IMR-90 (cell line): ENCODE measurements at regions not wholly inside any gene's neighbourhood (a gene's known extent, or its start where the extent isn't known, plus 50 kb on each side); places are given as distances from the start of the nearest gene placed in this dataset.

Experiments used
- ATAC-seq: fragments of 200-7000 bp; cut with Tn5 transposase; 2 replicates; pipeline ENCODE4 v1.9.1; 2020; ENCODE audit warnings: low read depth, mild to moderate bottlenecking, moderate library complexity
- BruUV-seq: library from RNA; stranded (reverse); fragments of 400-500 nt; replicated peaks from 2 replicates; lab custom pipeline; 2021; lab: Mats Ljungman, UMichigan
- CTCF ChIA-PET: fragments of 300-600 bp; formaldehyde crosslinking; extraction: SDS; loops from one replicate; lab custom pipeline; 2021; ENCODE audit warnings: antibody characterized with exemption; lab: Yijun Ruan, JAX
- POLR2A ChIA-PET: fragments of 300-600 bp; sonication (Branson Sonifier 250); formaldehyde crosslinking; loops from one replicate; lab custom pipeline; 2022; ENCODE audit warnings: antibody characterized with exemption; ENCODE audit not compliant: unreplicated experiment; lab: Charles Lee
- DNase-seq: peaks from one replicate; pipeline ENCODE4 v3.0.0; 2013
- H2AFZ ChIP-seq: replicated peaks from 2 replicates; pipeline ENCODE3; 2013; ENCODE audit warnings: low read length, mild to moderate bottlenecking; ENCODE audit not compliant: poor library complexity
- H2AK5ac ChIP-seq: 2 replicates; pipeline ENCODE4 v1.6.1; 2013; ENCODE audit warnings: low read depth, low read length, inconsistent platforms
- H2AK9ac ChIP-seq: replicated peaks from 2 replicates; pipeline ENCODE3; 2013; ENCODE audit warnings: mild to moderate bottlenecking, low read depth, low read length, moderate library complexity; ENCODE audit not compliant: poor library complexity
- H2BK120ac ChIP-seq: 2 replicates; pipeline ENCODE4 v1.6.1; 2013; ENCODE audit warnings: low read depth, low read length, inconsistent platforms
- H2BK15ac ChIP-seq: 3 replicates; pipeline ENCODE4 v1.6.1; 2013; ENCODE audit warnings: low read depth, low read length, inconsistent platforms
- H2BK20ac ChIP-seq: 2 replicates; pipeline ENCODE4 v1.6.1; 2013; ENCODE audit warnings: low read depth, mild to moderate bottlenecking, inconsistent platforms, low read length, moderate library complexity
- H2BK5ac ChIP-seq: 2 replicates; pipeline ENCODE4 v1.6.1; 2013; ENCODE audit warnings: mild to moderate bottlenecking, low read depth, low read length, inconsistent platforms; ENCODE audit not compliant: poor library complexity, severe bottlenecking
- H3K14ac ChIP-seq: replicated peaks from 2 replicates; pipeline ENCODE4 v1.6.1; 2013; ENCODE audit warnings: low read depth, low read length, inconsistent platforms
- H3K18ac ChIP-seq: 2 replicates; pipeline ENCODE4 v1.6.1; 2013; ENCODE audit warnings: low read depth, low read length, control low read depth
- H3K23ac ChIP-seq: 2 replicates; pipeline ENCODE4 v1.6.1; 2013; ENCODE audit warnings: low read depth, low read length, inconsistent platforms
- H3K27ac ChIP-seq: 2 replicates; pipeline ENCODE4 v1.5.1; 2013; ENCODE audit warnings: mild to moderate bottlenecking, control low read depth, low read length; ENCODE audit not compliant: insufficient read depth
- H3K27me3 ChIP-seq: 2 replicates; pipeline ENCODE4 v1.6.1; 2013; ENCODE audit warnings: low read length; ENCODE audit not compliant: control insufficient read depth, insufficient read depth
- H3K36me3 ChIP-seq: 2 replicates; pipeline ENCODE4 v1.6.1; 2013; ENCODE audit warnings: low read length, mixed read lengths; ENCODE audit not compliant: control insufficient read depth, insufficient read depth
- H3K4ac ChIP-seq: 2 replicates; pipeline ENCODE4 v1.6.1; 2013; ENCODE audit warnings: low read depth, low read length, inconsistent platforms
- H3K4me1 ChIP-seq: 2 replicates; pipeline ENCODE4 v1.6.1; 2013; ENCODE audit warnings: low read length, mixed read lengths; ENCODE audit not compliant: control insufficient read depth, insufficient read depth
- H3K4me2 ChIP-seq: 2 replicates; pipeline ENCODE4 v1.6.1; 2013; ENCODE audit warnings: low read depth, mild to moderate bottlenecking, control low read depth, low read length, moderate library complexity
- H3K4me3 ChIP-seq: 2 replicates; pipeline ENCODE4 v1.5.1; 2013; ENCODE audit warnings: low read depth, mild to moderate bottlenecking, control low read depth, low read length, moderate library complexity; ENCODE audit not compliant: insufficient read depth
- H3K56ac ChIP-seq: 2 replicates; pipeline ENCODE4 v1.6.1; 2013; ENCODE audit warnings: low read length, inconsistent platforms; ENCODE audit not compliant: insufficient read depth; ENCODE audit errors: extremely low read depth
- H3K79me1 ChIP-seq, 2 experiments: 2 replicates each; pipeline ENCODE4 v1.6.1; 2013; ENCODE audit warnings: low read length in 2 of 2, inconsistent platforms in 1 of 2, low read depth in 1 of 2
- H3K9ac ChIP-seq: 2 replicates; pipeline ENCODE4 v1.6.1; 2013; ENCODE audit warnings: low read depth, low read length, control low read depth
- H3K9me1 ChIP-seq: 2 replicates; pipeline ENCODE4 v1.6.1; 2013; ENCODE audit warnings: low read length, inconsistent platforms; ENCODE audit not compliant: insufficient read depth
- H3K9me3 ChIP-seq: 2 replicates; pipeline ENCODE4 v1.6.1; 2013; ENCODE audit warnings: low read length; ENCODE audit not compliant: control insufficient read depth, insufficient read depth
- H4K20me1 ChIP-seq: 2 replicates; pipeline ENCODE4 v1.6.1; 2013; ENCODE audit warnings: low read length, inconsistent platforms; ENCODE audit not compliant: insufficient read depth
- H4K5ac ChIP-seq: 2 replicates; pipeline ENCODE4 v1.6.1; 2013; ENCODE audit warnings: mild to moderate bottlenecking, low read depth, low read length, control low read depth
- H4K8ac ChIP-seq, 2 experiments: 2 replicates each; pipeline ENCODE4 v1.6.1; 2013; ENCODE audit warnings: low read depth in 2 of 2, low read length in 2 of 2, control low read depth in 1 of 2, inconsistent platforms in 1 of 2
- H4K91ac ChIP-seq: 2 replicates; pipeline ENCODE4 v1.6.1; 2013; ENCODE audit warnings: low read depth, low read length, inconsistent platforms; ENCODE audit not compliant: insufficient read depth
- BHLHE40 ChIP-seq: fragments of 150-350 bp; IDR thresholded peaks from 2 replicates; pipeline ENCODE4 v1.6.1; 2016; ENCODE audit warnings: mild to moderate bottlenecking, low read depth, low read length
- CEBPB ChIP-seq: IDR thresholded peaks from 2 replicates; pipeline ENCODE4 v1.6.1; 2012; ENCODE audit warnings: low read depth, low read length, improper control_type of control experiment
- MAFK ChIP-seq: IDR thresholded peaks from 2 replicates; pipeline ENCODE4 v1.6.1; 2012; ENCODE audit warnings: low read depth, low read length, improper control_type of control experiment
- MAZ ChIP-seq: IDR thresholded peaks from 2 replicates; pipeline ENCODE4 v1.6.1; 2012; ENCODE audit warnings: low read depth, mild to moderate bottlenecking, low read length, improper control_type of control experiment, moderate library complexity, borderline replicate concordance
- RFX5 ChIP-seq: IDR thresholded peaks from 2 replicates; pipeline ENCODE4 v1.8.0; 2012; ENCODE audit warnings: low read depth, mild to moderate bottlenecking, low read length, moderate library complexity
- WGBS, 2 experiments: methylation state at CpG; one replicate each; pipeline versions ENCODE4 v1.1.5 to v1.1.7; 2013; ENCODE audit warnings: missing lambda C conversion rate in 2 of 2; ENCODE audit not compliant: insufficient read length in 1 of 2; ENCODE audit errors: extremely low coverage in 2 of 2; 5-methylcytosine and 5-hydroxymethylcytosine counted together
- dilution Hi-C: fragments of 300-500 bp; cut with HindIII; formaldehyde crosslinking; loops from one replicate; pipeline ENCODE4 v1.14.3; 2018; ENCODE audit warnings: low sequenced_read_pairs; ENCODE audit not compliant: unreplicated experiment
- in situ Hi-C: fragments of 300-500 bp; cut with MboI; formaldehyde crosslinking; loops from 3 replicates; pipeline ENCODE4 v1.14.3; 2019; ENCODE audit warnings: low sequenced_read_pairs, inconsistent platforms, mixed read lengths
- intact Hi-C: fragments of 100-400 bp; cut with micrococcal nuclease; formaldehyde crosslinking; loops from 2 replicates; pipeline ENCODE4 v1.10.0; 2022

- Histone ChIP-seq H3K27ac (no peak overlapping the region), H2BK20ac (no peak overlapping the region), H2BK120ac (no peak overlapping the region), H4K20me1 (no peaks in the 10 kb centered on the region), H3K56ac (no peak overlapping the region), H3K27me3 (no peaks in the 10 kb centered on the region), H3K9me1 (no peaks in the 10 kb centered on the region), H3K18ac (no peak overlapping the region), H2AK5ac (no peak overlapping the region), H3K79me1 (no peaks in the 10 kb centered on the region), H4K91ac (no peak overlapping the region), H3K4me3 (no peak overlapping the region), H3K23ac (no peak overlapping the region), H4K5ac (no peak overlapping the region), H2BK5ac (no peak overlapping the region), H3K9ac (no peak overlapping the region), H3K14ac (no peak overlapping the region), H3K4me1 (no peaks in the 10 kb centered on the region), H2AK9ac (no peak overlapping the region), H3K4me2 (no peak overlapping the region), H2AFZ (no peak overlapping the region), H3K9me3 (peaks cover 19% of the 10 kb centered on the region), H4K8ac (no peak overlapping the region), H3K4ac (no peak overlapping the region), H2BK15ac (no peak overlapping the region), H3K36me3 (no peaks in the 10 kb centered on the region)
- dilution Hi-C loops (no loop called here), intact Hi-C loops (no loop called here), in situ Hi-C loops (no loop called here)
- ATAC-seq (no peak), DNase-seq (no peak)
- ChIA-PET CTCF (interaction anchor here (0.6 kb wide), 1 partner anchor 381 kb away, joined by 4 read pairs; no protein-coding TSS in a partner anchor), POLR2A (no interaction called here)
- 80% methylated on average over 1 of the region's 5 CpGs; no CpG with 5 or more reads in 1 of the 2 experiments for WGBS, 2 experiments
- no peak for TF ChIP-seq MAFK
- TF ChIP-seq MAZ, result no peak
- no peak for TF ChIP-seq CEBPB
- no peak for TF ChIP-seq RFX5
- TF ChIP-seq BHLHE40, result no peak
- no TSS peak for BruUV-seq
Measured at GRCh38 chr12:17411662-17412061, 678.3 kb downstream of the RERGL start.
